ENCODE measurements at regions not wholly inside any gene's neighbourhood (a gene's known extent, or its start where the extent isn't known, plus 50 kb on each side); places are given as distances from the start of the nearest gene placed in this dataset.

DNA sequence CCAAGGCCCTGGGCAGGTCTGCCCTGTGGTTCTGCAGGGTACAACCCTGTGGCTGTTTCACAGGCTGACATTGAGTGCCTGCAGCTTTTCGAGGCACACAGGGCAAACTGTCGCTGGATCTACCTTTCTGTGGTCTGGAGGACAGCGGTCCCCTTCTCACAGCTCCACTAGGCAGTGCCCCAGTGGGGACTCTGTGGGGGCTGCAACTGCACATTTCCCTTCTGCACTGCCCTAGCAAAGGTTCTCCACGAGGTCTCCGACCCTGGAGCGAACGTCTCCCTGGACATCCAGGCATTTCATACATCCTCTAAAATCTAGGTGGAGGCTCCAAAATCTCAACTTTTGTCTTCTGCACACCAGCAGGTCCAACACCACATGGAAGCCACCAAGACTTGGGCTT, 1645.2 kb upstream of the CDH6 start:
- DNase-seq (ENCODE audit: low spot score) (no peak), ATAC-seq (no peak)
- H3K27me3 ChIP-seq (ENCODE audit: insufficient read depth) = no peaks in the 10 kb centered on the region
- H3K27ac ChIP-seq (ENCODE audit: low read depth) = no peak overlapping the region
- H4K20me1 ChIP-seq (replicated peaks; ENCODE audit: insufficient read depth) = no peaks in the 10 kb centered on the region
- no peak overlapping the region for H3K27ac Mint-ChIP-seq
- no peaks in the 10 kb centered on the region for H3K9me2 ChIP-seq (ENCODE audit: insufficient read depth)
- H3K4me3 Mint-ChIP-seq = no peak overlapping the region
- H3K36me3 Mint-ChIP-seq (ENCODE audit: low read depth) = no peaks in the 10 kb centered on the region
- no peaks in the 10 kb centered on the region for H3K4me1 Mint-ChIP-seq
- no peak overlapping the region for H3K4me3 ChIP-seq
- no peaks in the 10 kb centered on the region for H3K79me2 ChIP-seq (replicated peaks; ENCODE audit: insufficient read depth)
- H3K4me1 ChIP-seq (ENCODE audit: insufficient read depth) = no peaks in the 10 kb centered on the region
- H3K9me3 Mint-ChIP-seq = no peaks in the 10 kb centered on the region
- TF ChIP-seq ZNF331 (CRISPR knock-in tag; IDR thresholded peaks at IDR 0.05; ENCODE audit: low read depth) (no peak), CREB1 (CRISPR knock-in tag; IDR thresholded peaks at IDR 0.05; ENCODE audit: low read depth) (no peak), POLR2AphosphoS5 (IDR thresholded peaks at IDR 0.05; ENCODE audit: low read depth) (no peak), STAT1 (IDR thresholded peaks at IDR 0.05; ENCODE audit: unreplicated experiment) (no peak), ZNF114 (CRISPR knock-in tag; IDR thresholded peaks at IDR 0.05) (no peak), EZH2 (IDR thresholded peaks at IDR 0.05; ENCODE audit: low read depth, unreplicated experiment) (no peak), NANOG (IDR thresholded peaks at IDR 0.05; ENCODE audit: borderline replicate concordance) (no peak), EZH2phosphoT487 (IDR thresholded peaks at IDR 0.05; ENCODE audit: unreplicated experiment) (no peak), JUNB (IDR thresholded peaks at IDR 0.05; ENCODE audit: unreplicated experiment) (no peak)
- TF ChIP-seq, protein P1, sequence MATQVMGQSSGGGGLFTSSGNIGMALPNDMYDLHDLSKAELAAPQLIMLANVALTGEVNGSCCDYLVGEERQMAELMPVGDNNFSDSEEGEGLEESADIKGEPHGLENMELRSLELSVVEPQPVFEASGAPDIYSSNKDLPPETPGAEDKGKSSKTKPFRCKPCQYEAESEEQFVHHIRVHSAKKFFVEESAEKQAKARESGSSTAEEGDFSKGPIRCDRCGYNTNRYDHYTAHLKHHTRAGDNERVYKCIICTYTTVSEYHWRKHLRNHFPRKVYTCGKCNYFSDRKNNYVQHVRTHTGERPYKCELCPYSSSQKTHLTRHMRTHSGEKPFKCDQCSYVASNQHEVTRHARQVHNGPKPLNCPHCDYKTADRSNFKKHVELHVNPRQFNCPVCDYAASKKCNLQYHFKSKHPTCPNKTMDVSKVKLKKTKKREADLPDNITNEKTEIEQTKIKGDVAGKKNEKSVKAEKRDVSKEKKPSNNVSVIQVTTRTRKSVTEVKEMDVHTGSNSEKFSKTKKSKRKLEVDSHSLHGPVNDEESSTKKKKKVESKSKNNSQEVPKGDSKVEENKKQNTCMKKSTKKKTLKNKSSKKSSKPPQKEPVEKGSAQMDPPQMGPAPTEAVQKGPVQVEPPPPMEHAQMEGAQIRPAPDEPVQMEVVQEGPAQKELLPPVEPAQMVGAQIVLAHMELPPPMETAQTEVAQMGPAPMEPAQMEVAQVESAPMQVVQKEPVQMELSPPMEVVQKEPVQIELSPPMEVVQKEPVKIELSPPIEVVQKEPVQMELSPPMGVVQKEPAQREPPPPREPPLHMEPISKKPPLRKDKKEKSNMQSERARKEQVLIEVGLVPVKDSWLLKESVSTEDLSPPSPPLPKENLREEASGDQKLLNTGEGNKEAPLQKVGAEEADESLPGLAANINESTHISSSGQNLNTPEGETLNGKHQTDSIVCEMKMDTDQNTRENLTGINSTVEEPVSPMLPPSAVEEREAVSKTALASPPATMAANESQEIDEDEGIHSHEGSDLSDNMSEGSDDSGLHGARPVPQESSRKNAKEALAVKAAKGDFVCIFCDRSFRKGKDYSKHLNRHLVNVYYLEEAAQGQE (IDR thresholded peaks at IDR 0.05; ENCODE audit: unreplicated experiment) = no peak
- TF ChIP-seq, protein P2, sequence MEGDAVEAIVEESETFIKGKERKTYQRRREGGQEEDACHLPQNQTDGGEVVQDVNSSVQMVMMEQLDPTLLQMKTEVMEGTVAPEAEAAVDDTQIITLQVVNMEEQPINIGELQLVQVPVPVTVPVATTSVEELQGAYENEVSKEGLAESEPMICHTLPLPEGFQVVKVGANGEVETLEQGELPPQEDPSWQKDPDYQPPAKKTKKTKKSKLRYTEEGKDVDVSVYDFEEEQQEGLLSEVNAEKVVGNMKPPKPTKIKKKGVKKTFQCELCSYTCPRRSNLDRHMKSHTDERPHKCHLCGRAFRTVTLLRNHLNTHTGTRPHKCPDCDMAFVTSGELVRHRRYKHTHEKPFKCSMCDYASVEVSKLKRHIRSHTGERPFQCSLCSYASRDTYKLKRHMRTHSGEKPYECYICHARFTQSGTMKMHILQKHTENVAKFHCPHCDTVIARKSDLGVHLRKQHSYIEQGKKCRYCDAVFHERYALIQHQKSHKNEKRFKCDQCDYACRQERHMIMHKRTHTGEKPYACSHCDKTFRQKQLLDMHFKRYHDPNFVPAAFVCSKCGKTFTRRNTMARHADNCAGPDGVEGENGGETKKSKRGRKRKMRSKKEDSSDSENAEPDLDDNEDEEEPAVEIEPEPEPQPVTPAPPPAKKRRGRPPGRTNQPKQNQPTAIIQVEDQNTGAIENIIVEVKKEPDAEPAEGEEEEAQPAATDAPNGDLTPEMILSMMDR (conservative IDR thresholded peaks at IDR 0.05; ENCODE audit: low read depth in 2 of 2) = no peak
- TF ChIP-seq, protein P3, sequence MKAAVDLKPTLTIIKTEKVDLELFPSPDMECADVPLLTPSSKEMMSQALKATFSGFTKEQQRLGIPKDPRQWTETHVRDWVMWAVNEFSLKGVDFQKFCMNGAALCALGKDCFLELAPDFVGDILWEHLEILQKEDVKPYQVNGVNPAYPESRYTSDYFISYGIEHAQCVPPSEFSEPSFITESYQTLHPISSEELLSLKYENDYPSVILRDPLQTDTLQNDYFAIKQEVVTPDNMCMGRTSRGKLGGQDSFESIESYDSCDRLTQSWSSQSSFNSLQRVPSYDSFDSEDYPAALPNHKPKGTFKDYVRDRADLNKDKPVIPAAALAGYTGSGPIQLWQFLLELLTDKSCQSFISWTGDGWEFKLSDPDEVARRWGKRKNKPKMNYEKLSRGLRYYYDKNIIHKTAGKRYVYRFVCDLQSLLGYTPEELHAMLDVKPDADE (IDR thresholded peaks at IDR 0.05) = no peak
- TF ChIP-seq, protein P4, sequence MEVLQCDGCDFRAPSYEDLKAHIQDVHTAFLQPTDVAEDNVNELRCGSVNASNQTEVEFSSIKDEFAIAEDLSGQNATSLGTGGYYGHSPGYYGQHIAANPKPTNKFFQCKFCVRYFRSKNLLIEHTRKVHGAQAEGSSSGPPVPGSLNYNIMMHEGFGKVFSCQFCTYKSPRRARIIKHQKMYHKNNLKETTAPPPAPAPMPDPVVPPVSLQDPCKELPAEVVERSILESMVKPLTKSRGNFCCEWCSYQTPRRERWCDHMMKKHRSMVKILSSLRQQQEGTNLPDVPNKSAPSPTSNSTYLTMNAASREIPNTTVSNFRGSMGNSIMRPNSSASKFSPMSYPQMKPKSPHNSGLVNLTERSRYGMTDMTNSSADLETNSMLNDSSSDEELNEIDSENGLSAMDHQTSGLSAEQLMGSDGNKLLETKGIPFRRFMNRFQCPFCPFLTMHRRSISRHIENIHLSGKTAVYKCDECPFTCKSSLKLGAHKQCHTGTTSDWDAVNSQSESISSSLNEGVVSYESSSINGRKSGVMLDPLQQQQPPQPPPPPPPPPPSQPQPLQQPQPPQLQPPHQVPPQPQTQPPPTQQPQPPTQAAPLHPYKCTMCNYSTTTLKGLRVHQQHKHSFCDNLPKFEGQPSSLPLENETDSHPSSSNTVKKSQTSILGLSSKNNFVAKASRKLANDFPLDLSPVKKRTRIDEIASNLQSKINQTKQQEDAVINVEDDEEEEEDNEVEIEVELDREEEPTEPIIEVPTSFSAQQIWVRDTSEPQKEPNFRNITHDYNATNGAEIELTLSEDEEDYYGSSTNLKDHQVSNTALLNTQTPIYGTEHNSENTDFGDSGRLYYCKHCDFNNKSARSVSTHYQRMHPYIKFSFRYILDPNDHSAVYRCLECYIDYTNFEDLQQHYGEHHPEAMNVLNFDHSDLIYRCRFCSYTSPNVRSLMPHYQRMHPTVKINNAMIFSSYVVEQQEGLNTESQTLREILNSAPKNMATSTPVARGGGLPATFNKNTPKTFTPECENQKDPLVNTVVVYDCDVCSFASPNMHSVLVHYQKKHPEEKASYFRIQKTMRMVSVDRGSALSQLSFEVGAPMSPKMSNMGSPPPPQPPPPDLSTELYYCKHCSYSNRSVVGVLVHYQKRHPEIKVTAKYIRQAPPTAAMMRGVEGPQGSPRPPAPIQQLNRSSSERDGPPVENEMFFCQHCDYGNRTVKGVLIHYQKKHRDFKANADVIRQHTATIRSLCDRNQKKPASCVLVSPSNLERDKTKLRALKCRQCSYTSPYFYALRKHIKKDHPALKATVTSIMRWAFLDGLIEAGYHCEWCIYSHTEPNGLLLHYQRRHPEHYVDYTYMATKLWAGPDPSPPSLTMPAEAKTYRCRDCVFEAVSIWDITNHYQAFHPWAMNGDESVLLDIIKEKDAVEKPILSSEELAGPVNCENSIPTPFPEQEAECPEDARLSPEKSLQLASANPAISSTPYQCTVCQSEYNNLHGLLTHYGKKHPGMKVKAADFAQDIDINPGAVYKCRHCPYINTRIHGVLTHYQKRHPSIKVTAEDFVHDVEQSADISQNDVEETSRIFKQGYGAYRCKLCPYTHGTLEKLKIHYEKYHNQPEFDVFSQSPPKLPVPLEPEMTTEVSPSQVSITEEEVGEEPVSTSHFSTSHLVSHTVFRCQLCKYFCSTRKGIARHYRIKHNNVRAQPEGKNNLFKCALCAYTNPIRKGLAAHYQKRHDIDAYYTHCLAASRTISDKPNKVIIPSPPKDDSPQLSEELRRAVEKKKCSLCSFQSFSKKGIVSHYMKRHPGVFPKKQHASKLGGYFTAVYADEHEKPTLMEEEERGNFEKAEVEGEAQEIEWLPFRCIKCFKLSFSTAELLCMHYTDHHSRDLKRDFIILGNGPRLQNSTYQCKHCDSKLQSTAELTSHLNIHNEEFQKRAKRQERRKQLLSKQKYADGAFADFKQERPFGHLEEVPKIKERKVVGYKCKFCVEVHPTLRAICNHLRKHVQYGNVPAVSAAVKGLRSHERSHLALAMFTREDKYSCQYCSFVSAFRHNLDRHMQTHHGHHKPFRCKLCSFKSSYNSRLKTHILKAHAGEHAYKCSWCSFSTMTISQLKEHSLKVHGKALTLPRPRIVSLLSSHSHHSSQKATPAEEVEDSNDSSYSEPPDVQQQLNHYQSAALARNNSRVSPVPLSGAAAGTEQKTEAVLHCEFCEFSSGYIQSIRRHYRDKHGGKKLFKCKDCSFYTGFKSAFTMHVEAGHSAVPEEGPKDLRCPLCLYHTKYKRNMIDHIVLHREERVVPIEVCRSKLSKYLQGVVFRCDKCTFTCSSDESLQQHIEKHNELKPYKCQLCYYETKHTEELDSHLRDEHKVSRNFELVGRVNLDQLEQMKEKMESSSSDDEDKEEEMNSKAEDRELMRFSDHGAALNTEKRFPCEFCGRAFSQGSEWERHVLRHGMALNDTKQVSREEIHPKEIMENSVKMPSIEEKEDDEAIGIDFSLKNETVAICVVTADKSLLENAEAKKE (CRISPR knock-in tag; IDR thresholded peaks at IDR 0.05) = no peak
- no peaks in the 10 kb centered on the region for H3K36me3 ChIP-seq (ENCODE audit: insufficient read depth)
- H3K27me3 Mint-ChIP-seq (ENCODE audit: insufficient read depth, low read depth, poor library complexity) = no peaks in the 10 kb centered on the region
- no peak overlapping the region for H2AFZ ChIP-seq
- H3K4me2 ChIP-seq = no peak overlapping the region
- no peaks in the 10 kb centered on the region for H3F3A ChIP-seq (replicated peaks; ENCODE audit: low read depth)

All from GM23338 (cell line).